Stimulated activated CD8-positive, alpha-beta memory T cell treated with anti-CD3 and anti-CD28 coated beads, Interleukin-2, amount 100 ng/mL, for 1 hour (primary cell): ENCODE measurements at regions not wholly inside any gene's neighbourhood (a gene's known extent, or its start where the extent isn't known, plus 50 kb on each side); places are given as distances from the start of the nearest gene placed in this dataset.
"Not testable (repeated sequence)": the region's sequence is repeated elsewhere in the genome, so short reads cannot be mapped to it uniquely, and the experiment has no call there.

Experiments used
- DNase-seq, 2 donors: peaks; one replicate each; pipeline ENCODE4 v3.0.0-alpha.2; 2020; ENCODE audit warnings: low read depth in 2 of 2

- no peak for DNase-seq
These were observed 160.7 kb upstream of the TSC22D2 start for GRCh38 chr3:150247441-150247840.

GRCh38 chr3:150243466-150243865, 164.6 kb upstream of the TSC22D2 start:
- DNase-seq, result no peak

GRCh38 chr3:150242220-150242936, 165.7 kb upstream of the TSC22D2 start:
- no peak for DNase-seq

- no peak for DNase-seq
These were observed 167.2 kb upstream of the TSC22D2 start for GRCh38 chr3:150240891-150241290.

- DNase-seq, result no peak
These were observed 168.3 kb upstream of the TSC22D2 start for GRCh38 chr3:150239766-150240165.

GRCh38 chr3:150238995-150239619, 169.0 kb upstream of the TSC22D2 start:
- no peak for DNase-seq

GRCh38 chr3:150238048-150238802, 169.9 kb upstream of the TSC22D2 start:
- DNase-seq, result no peak

GRCh38 chr3:150237490-150237889, 170.6 kb upstream of the TSC22D2 start:
- DNase-seq, result no peak

GRCh38 chr3:150236316-150237082, 171.6 kb upstream of the TSC22D2 start:
- no peak for DNase-seq

- DNase-seq, result no peak
These were observed 172.3 kb upstream of the TSC22D2 start for GRCh38 chr3:150235799-150236198.

GRCh38 chr3:150232992-150233451, 175.1 kb upstream of the TSC22D2 start:
- no peak for DNase-seq

GRCh38 chr3:150230037-150230436, 178.1 kb upstream of the TSC22D2 start:
- no peak for DNase-seq

GRCh38 chr3:150228626-150229025, 179.5 kb upstream of the TSC22D2 start:
- not testable (repeated sequence) for DNase-seq

- DNase-seq, result no peak
These were observed 180.3 kb upstream of the TSC22D2 start for GRCh38 chr3:150227839-150228238.

GRCh38 chr3:150225986-150226385, 182.1 kb upstream of the TSC22D2 start:
- no peak for DNase-seq

- DNase-seq, result no peak
These were observed 184.5 kb upstream of the TSC22D2 start for GRCh38 chr3:150223558-150223957.

GRCh38 chr3:150222691-150223489, 185.2 kb upstream of the TSC22D2 start:
- no peak for DNase-seq

- DNase-seq, result no peak
These were observed 186.1 kb upstream of the TSC22D2 start for GRCh38 chr3:150221904-150222523.

- no peak for DNase-seq
These were observed 187.3 kb upstream of the TSC22D2 start for GRCh38 chr3:150220799-150221198.

- no peak for DNase-seq
These were observed 188.1 kb upstream of the TSC22D2 start for GRCh38 chr3:150220041-150220440.

GRCh38 chr3:150218841-150219240, 189.3 kb upstream of the TSC22D2 start:
- no peak for DNase-seq
